GM12864 (cell line): ENCODE measurements at regions not wholly inside any gene's neighbourhood (a gene's known extent, or its start where the extent isn't known, plus 50 kb on each side); places are given as distances from the start of the nearest gene placed in this dataset.

Experiments
- DNase-seq: peaks from one replicate; pipeline ENCODE4 v3.0.0-alpha.2; 2011; ENCODE audit warnings: low read depth
- H3K4me3 ChIP-seq: 2 replicates; pipeline ENCODE4 v1.5.1; 2011; ENCODE audit warnings: mild to moderate bottlenecking, low read depth, low read length, control low read depth
- CTCF ChIP-seq: IDR thresholded peaks from 2 replicates; pipeline ENCODE4 v1.5.1; 2011; ENCODE audit warnings: low read depth, mild to moderate bottlenecking, moderate library complexity, low read length, control low read depth, inconsistent platforms; ENCODE audit errors: missing control alignments

GRCh38 chr5:155765715-155766114 is 561.2 kb upstream of the SGCD start:
- no peak for TF ChIP-seq CTCF
- no peak for DNase-seq
- H3K4me3 ChIP-seq: no peak overlapping the region

DNA sequence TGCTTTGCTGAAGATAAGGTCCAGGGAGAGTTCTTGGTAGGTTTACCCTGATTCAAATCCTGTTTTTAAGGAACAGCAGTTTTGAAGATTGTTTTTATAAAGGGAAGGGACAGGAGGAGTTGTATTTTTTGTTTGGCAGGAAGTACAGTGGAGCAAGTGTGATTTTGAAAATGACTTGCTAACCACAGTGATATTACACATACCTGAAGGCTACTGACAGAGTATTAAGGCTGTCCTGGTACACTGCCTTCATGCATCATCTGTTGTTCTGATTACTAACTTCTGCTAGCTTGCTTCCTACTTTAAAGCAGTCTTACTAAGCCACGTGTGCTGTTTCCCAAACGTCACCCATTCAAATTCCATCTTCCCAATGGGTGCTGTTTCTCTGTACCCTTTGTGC is 559.5 kb upstream of the SGCD start:
- H3K4me3 ChIP-seq: no peak overlapping the region
- no peak for DNase-seq
- TF ChIP-seq CTCF: no peak

- no peak for DNase-seq
- no peak overlapping the region for H3K4me3 ChIP-seq
- TF ChIP-seq CTCF: no peak
Observed at GRCh38 chr5:155768332-155768731, 558.6 kb upstream of the SGCD start.

DNA sequence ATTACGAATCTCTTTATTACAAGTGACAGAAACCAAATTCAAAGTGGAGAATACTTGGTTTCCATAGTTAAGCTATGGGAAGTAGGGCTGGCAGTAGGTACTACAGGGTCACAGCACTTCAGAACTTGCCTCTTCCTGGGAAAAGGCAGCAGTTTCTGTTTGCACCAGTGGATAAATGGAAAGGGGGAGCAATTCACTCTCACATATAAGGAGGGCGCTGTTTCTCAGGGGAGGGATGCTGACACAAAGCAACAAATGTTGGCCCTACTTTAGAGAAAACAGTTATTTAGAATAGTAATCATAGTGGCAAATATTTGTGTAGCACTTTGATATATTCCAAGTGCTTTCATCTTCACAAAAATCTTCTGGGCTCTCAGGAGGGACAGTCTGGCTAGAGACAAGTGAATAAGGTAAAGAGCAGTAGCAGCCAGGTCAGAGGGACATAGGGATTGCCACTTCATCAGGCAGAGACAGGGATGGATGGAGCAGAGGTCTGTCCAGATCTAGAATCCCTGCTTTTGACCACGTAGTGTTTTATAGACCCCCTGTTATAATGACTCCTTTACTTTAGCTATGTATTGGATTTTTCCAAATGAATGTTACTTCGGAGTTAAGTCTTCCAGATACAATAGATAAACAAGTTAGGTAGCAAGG is 554.8 kb upstream of the SGCD start:
- DNase-seq: no peak
- no peak overlapping the region for H3K4me3 ChIP-seq
- no peak for TF ChIP-seq CTCF

DNA sequence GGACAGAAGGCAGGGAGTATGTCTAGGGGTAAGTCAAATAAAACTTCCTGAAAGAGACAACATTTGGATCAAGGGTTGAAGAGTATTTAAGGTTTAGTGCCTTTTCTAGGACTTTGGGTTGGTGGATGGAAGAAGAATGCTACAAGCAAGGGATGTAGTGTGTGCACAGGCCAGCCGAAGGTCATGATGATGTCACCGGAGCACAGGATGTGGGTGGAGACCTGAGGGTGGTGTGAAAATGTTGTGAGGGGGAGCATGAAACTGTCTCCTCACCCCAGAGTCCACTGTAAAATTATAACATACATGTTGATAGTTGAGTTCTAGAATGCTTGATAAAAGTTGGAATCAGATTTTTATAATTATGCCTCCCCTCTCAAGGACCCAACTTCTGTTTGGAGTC is 553.3 kb upstream of the SGCD start:
- DNase-seq: no peak
- TF ChIP-seq CTCF: no peak
- no peak overlapping the region for H3K4me3 ChIP-seq

DNA sequence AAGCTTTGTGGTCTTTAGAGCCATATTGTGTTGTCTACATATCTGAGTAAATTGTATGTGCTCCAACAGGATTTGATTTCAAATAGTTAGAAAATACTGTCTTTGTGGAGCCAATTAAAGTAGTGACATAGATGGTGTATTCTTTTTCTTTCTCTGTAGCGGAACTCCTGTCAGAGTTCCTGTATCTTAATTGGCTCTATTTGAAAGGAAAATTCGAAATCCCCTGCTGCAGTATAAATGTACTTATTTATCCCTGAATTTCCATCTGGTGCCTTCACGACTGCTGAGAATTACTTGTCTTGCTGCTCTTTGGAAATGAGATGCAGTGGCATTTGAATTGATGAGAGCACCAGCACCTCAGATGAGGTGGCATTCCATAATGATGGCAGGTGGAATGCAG is 546.7 kb upstream of the SGCD start:
- DNase-seq: no peak
- TF ChIP-seq CTCF: no peak

DNA sequence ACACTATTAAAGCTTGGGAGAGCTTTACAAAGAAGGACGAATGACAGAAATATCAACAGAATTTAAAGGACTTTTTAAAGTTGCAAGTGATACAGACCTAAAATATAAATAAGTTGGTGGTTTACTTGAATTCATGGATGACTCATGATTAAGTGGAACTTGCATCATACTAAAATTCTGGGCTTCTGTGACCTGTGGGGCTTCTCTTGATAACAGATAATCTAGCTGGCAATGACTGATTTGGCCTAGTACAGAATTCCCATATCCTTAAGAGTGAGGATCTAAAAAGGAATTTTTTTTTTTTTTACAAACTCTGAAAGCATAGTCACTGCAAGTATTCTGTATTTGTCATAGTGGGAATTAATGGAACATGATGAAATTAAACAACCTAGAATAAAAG is 543.7 kb upstream of the SGCD start:
- TF ChIP-seq CTCF: no peak
- H3K4me3 ChIP-seq: no peak overlapping the region
- no peak for DNase-seq

More for the DNA sequence above, 546.7 kb upstream of the SGCD start:
- H3K4me3 ChIP-seq: no peak overlapping the region
